Testis (tissue), 2 donors: ENCODE measurements at regions not wholly inside any gene's neighbourhood (a gene's known extent, or its start where the extent isn't known, plus 50 kb on each side); places are given as distances from the start of the nearest gene placed in this dataset.

ENCODE experiments used
- CTCF ChIP-seq, 3 experiments: fragments of 450-650 bp in 2 of 3; fragments of 200-600 bp in 1 of 3; sonication (generic) in 1 of 3; IDR thresholded peaks; one replicate each; pipeline ENCODE4 v1.5.1; 2016 to 2019; ENCODE audit warnings: antibody characterized with exemption in 3 of 3, mild to moderate bottlenecking in 2 of 3, moderate library complexity in 1 of 3
- POLR2A ChIP-seq: fragments of 450-650 bp; IDR thresholded peaks from one replicate; pipeline ENCODE4 v1.6.1; 2017; ENCODE audit warnings: antibody characterized with exemption, mild to moderate bottlenecking, moderate library complexity

- TF ChIP-seq POLR2A (no peak), CTCF (IDR thresholded peaks at IDR 0.05) (no peak)
These were observed 119.7 kb upstream of the RMP24 start for GRCh38 chr18:35852786-35853185.
